ENCODE measurements at regions not wholly inside any gene's neighbourhood (a gene's known extent, or its start where the extent isn't known, plus 50 kb on each side); places are given as distances from the start of the nearest gene placed in this dataset.

- CTCF ChIA-PET: no interaction called here
Measured at GRCh38 chr1:4494558-4494957, 159.9 kb upstream of the AJAP1 start.

DNA sequence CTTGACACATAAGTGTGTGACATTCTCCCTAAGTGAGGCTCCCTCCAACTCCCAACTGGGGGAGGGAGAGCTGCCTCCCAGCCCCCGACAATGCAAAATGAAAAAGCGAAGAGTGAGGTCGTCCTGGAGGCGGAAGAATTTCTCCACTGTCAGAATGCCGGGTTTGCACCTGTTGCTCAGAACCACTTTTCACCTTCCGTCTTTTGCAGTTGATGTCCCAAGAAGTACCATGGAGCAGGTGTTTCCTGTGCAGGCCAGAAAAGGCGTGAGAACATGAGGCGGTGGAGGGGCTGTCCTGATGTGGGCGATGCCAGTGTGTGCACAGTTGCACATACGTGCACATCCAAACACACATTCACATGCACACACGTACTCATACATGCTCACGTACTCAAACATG is 158.6 kb upstream of the AJAP1 start:
- CTCF ChIA-PET: no interaction called here
- in situ Hi-C loops (cut with HindIII; ENCODE audit: low pct_unique_long_range_greater_than_20kb, low sequenced_read_pairs): no loop called here
- ATAC-seq: no peak

More at GRCh38 chr1:4494558-4494957, 159.9 kb upstream of the AJAP1 start:
- Histone ChIP-seq H3K9me3 (ENCODE audit: control insufficient read depth, insufficient read depth, low read depth, low read length) (no peaks in the 10 kb centered on the region), H3K4me3 (ENCODE audit: low read depth in 2 of 2, low read length in 2 of 2) (no peak overlapping the region), H3K36me3 (ENCODE audit: control insufficient read depth, insufficient read depth, low read length) (no peaks in the 10 kb centered on the region), H3K27me3 (ENCODE audit: control insufficient read depth, insufficient read depth, low read length) (peaks cover 2% of the 10 kb centered on the region; the same call in 1 of the 2 replicates), H3K4me1 (ENCODE audit: control insufficient read depth, insufficient read depth, low read length) (no peaks in the 10 kb centered on the region), H3K27ac (ENCODE audit: low read length) (no peak overlapping the region)
- in situ Hi-C loops (cut with HindIII; ENCODE audit: low pct_unique_long_range_greater_than_20kb, low sequenced_read_pairs): no loop called here
- no peak for DNase-seq (ENCODE audit: low read depth, low spot score)
- BruUV-seq (replicated peaks): no TSS peak
- no peak for TF ChIP-seq POLR2AphosphoS5 (IDR thresholded peaks at IDR 0.05; ENCODE audit: low read depth, low read length)
- TF ChIP-seq CTCF (IDR thresholded peaks at IDR 0.05): no peak; the same call in 1 of the 2 replicates
- intact Hi-C loops (cut with micrococcal nuclease; ENCODE audit: unreplicated experiment): no loop called here
- ATAC-seq: no peak
- POLR2A ChIA-PET: no interaction called here

More for the DNA sequence above, 158.6 kb upstream of the AJAP1 start:
- H3K36me3 ChIP-seq (ENCODE audit: control insufficient read depth, insufficient read depth, low read length): no peaks in the 10 kb centered on the region
- H3K27ac ChIP-seq (ENCODE audit: low read length): no peak overlapping the region
- no peak for DNase-seq (ENCODE audit: low read depth, low spot score)
- TF ChIP-seq, protein P1, sequence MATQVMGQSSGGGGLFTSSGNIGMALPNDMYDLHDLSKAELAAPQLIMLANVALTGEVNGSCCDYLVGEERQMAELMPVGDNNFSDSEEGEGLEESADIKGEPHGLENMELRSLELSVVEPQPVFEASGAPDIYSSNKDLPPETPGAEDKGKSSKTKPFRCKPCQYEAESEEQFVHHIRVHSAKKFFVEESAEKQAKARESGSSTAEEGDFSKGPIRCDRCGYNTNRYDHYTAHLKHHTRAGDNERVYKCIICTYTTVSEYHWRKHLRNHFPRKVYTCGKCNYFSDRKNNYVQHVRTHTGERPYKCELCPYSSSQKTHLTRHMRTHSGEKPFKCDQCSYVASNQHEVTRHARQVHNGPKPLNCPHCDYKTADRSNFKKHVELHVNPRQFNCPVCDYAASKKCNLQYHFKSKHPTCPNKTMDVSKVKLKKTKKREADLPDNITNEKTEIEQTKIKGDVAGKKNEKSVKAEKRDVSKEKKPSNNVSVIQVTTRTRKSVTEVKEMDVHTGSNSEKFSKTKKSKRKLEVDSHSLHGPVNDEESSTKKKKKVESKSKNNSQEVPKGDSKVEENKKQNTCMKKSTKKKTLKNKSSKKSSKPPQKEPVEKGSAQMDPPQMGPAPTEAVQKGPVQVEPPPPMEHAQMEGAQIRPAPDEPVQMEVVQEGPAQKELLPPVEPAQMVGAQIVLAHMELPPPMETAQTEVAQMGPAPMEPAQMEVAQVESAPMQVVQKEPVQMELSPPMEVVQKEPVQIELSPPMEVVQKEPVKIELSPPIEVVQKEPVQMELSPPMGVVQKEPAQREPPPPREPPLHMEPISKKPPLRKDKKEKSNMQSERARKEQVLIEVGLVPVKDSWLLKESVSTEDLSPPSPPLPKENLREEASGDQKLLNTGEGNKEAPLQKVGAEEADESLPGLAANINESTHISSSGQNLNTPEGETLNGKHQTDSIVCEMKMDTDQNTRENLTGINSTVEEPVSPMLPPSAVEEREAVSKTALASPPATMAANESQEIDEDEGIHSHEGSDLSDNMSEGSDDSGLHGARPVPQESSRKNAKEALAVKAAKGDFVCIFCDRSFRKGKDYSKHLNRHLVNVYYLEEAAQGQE (IDR thresholded peaks at IDR 0.05; ENCODE audit: insufficient read depth in 1 of 2, low read depth in 2 of 2, low read length in 1 of 2): no peak
- TF ChIP-seq TCF7L2 (IDR thresholded peaks at IDR 0.05; ENCODE audit: low read depth, low read length): no peak
- TF ChIP-seq POLR2AphosphoS5 (IDR thresholded peaks at IDR 0.05; ENCODE audit: low read depth, low read length): no peak
- TF ChIP-seq CTCF (IDR thresholded peaks at IDR 0.05): no peak
- TF ChIP-seq SIN3A (IDR thresholded peaks at IDR 0.05; ENCODE audit: borderline replicate concordance, insufficient read depth, low read depth, low read length): no peak
- BruUV-seq (replicated peaks): no TSS peak
- H3K27me3 ChIP-seq (ENCODE audit: control insufficient read depth, insufficient read depth, low read length): peaks cover 2% of the 10 kb centered on the region; the same call in 1 of the 2 replicates
- POLR2A ChIA-PET: no interaction called here
- no peaks in the 10 kb centered on the region for H3K4me1 ChIP-seq (ENCODE audit: control insufficient read depth, insufficient read depth, low read length)
- H3K4me3 ChIP-seq (ENCODE audit: low read depth in 2 of 2, low read length in 2 of 2): no peak overlapping the region
- H3K9me3 ChIP-seq (ENCODE audit: control insufficient read depth, insufficient read depth, low read depth, low read length): no peaks in the 10 kb centered on the region
- intact Hi-C loops (cut with micrococcal nuclease; ENCODE audit: unreplicated experiment): no loop called here

All from Panc1 (cell line).